Neural cell (in vitro differentiated cells): ENCODE measurements at regions not wholly inside any gene's neighbourhood (a gene's known extent, or its start where the extent isn't known, plus 50 kb on each side); places are given as distances from the start of the nearest gene placed in this dataset.

Experiments
- CTCF ChIP-seq: fragments of 450-650 bp; IDR thresholded peaks from 2 replicates; pipeline ENCODE4 v1.5.1; 2014; ENCODE audit warnings: antibody characterized with exemption, mild to moderate bottlenecking, moderate library complexity; ENCODE audit not compliant: poor library complexity, severe bottlenecking
- EP300 ChIP-seq: fragments of 450-650 bp; conservative IDR thresholded peaks from 2 replicates; pipeline ENCODE4 v1.6.1; 2014; ENCODE audit warnings: antibody characterized with exemption, mild to moderate bottlenecking, moderate library complexity; ENCODE audit not compliant: poor library complexity, severe bottlenecking
- EZH2 ChIP-seq: fragments of 200-600, 300-800 bp; shearing (Covaris generic), sonication (generic); IDR thresholded peaks from 2 replicates; pipeline ENCODE4 v1.6.1; 2014; ENCODE audit warnings: antibody characterized with exemption, low read length, borderline replicate concordance, mild to moderate bottlenecking; ENCODE audit not compliant: insufficient read depth, poor library complexity, severe bottlenecking
- RAD21 ChIP-seq: fragments of 450-650 bp; conservative IDR thresholded peaks from 2 replicates; pipeline ENCODE4 v1.6.1; 2014; ENCODE audit warnings: antibody characterized with exemption, mild to moderate bottlenecking, moderate library complexity

DNA sequence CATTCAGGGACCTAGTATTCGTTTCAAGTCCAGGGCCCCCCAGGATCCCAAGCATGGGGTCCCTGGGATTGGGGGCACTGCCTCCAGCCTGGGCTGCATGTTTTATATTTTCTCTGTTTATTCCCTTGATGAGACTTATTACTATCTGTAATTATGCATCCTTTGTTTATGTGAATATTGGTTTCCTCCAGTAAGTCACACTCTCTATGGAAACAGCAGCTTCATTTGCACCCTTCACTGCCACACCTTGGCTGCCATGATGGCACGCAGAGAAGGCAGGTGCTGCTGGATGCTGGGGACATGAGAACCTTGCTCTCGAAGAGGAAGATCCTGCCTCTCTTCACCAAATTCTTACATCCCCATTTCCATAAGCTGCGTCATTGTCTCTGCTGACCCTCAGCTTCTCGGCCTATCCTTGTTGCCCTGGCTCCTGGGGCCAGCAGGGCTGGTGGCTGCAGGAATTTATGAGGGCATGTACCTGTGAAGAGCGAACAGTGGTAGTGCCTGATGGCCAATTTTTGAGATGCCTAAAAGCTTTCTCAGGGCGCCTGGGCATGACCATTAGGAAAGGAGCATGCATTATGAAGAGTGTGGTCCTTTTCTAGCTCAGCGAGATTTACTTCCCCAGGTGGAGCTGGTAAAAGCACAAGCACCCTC, 479.3 kb upstream of the KLF6 start:
- no peak for TF ChIP-seq EP300
- no peak for TF ChIP-seq CTCF
- no peak for TF ChIP-seq RAD21
- no peak for TF ChIP-seq EZH2
